Medulla oblongata (tissue), 1 donor: ENCODE measurements at regions not wholly inside any gene's neighbourhood (a gene's known extent, or its start where the extent isn't known, plus 50 kb on each side); places are given as distances from the start of the nearest gene placed in this dataset.
"Not testable (repeated sequence)": the region's sequence is repeated elsewhere in the genome, so short reads cannot be mapped to it uniquely, and the experiment has no call there.

Experiments used
- DNase-seq: peaks from one replicate; pipeline ENCODE4 v3.0.0-alpha.2; 2015; ENCODE audit errors: extremely low spot score

DNA sequence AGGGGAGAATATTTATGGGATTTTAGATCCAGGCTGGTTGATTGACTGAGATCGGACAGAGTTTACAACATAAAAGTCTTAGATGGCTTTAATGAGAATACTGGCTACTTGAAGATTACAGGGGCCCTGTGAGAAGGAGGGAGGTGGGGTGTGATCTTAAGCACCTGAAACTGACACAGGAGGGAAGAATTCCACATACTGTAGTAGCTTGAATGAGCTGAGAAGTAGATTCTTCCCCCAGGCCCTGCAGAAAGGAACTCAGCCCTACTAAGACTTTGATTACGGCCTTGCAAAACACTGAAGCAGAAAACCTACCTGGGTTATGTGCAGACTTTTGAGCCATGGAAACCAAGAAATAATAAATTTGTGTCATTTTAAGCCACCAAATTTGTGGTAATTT, 1062.9 kb upstream of the GYPC start:
- DNase-seq, result no peak

DNA sequence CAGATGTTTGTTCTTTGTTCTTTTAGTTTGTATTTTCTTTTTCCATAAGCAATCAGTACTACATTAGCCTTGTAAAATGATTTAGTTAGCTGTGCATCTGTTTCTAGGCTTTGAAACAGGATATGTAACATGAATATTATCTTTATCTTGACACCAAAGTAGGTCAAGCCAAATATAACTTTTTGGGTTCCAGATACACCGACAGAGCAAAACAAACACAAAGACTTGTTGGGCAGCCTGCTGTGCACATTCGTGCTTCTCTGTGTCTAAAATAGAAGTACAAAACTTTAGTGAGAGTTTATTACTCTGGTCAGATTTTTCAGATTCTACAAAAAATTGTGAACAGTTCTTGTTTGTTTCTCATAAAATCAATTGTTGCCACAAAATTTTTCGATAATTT, 1059.3 kb upstream of the GYPC start:
- DNase-seq, result no peak

DNA sequence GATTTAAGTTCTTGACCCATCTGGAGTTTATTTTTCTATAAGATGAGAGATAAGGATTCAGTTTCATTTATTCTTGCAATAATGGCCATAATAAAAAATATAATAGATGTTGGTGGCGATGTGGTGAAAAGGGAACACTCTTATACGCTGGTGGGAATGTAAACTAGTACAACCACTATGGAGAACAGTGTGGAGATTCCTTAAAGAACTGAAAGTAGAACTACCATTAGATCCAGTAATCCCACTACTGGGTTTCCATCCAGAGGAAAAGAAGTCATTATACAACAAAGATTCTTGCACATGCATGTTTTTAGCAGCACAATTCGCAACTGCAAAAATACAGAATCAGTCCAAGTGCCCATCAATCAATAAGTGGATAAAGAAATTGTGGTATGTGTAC, 1040.5 kb upstream of the GYPC start:
- no peak for DNase-seq

DNA sequence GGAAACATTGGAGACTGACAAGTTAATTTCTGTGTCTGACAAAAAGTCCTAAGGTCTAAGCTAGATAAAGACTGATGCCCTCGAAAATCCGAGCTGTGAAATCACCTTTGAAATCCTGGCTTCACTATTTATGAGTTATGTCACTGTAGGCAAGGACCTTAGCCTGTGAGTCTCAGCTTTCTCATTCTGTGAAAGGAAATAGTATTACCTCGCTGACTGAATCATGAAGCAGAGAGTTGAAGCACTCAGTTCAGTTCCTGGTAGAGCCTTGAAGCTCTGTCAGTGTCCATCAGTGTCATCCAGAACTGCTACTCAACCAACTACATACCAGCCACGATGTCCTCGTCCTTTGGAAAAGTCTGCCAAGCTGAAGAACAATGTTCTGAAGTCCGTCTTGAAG, 1025.6 kb upstream of the GYPC start:
- no peak for DNase-seq

DNA sequence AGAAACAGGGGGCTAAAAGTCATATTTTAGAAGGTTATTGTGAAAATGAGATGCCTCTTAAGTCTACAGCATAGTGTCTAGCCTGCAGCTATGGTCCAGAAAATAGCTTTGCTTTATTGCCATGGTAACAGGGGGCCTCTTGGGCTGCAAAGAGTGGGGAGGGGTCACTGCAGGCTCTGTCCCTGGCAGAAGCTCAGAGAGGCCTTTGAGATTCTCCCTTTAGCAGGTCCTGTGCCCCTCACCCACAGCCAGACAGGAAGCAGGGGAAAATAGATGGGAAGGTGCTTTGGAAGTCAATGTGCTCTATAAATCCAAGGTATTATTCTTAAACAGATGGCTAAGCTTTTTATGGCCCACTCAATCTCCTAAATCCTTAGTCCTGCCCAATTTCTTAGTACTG, 1021.3 kb upstream of the GYPC start:
- no peak for DNase-seq

DNA sequence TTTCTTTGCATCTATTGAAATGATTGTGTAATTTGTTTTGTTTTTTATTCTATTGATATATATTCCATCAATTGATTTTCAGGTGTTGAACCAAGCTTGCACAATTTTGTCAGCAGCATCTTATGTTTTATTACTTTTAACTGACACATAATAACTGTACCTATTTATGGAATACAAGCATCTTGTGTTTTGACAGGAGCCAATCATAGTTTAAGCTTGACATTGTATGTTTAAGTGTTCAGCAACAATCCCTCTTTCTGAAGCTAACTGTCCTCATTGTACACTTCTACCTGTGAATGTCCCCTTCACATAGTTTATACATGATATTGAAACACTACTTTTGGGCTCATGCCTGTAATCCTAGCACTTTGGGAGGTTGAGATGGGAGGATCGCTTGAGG, 1017.6 kb upstream of the GYPC start:
- no peak for DNase-seq

DNA sequence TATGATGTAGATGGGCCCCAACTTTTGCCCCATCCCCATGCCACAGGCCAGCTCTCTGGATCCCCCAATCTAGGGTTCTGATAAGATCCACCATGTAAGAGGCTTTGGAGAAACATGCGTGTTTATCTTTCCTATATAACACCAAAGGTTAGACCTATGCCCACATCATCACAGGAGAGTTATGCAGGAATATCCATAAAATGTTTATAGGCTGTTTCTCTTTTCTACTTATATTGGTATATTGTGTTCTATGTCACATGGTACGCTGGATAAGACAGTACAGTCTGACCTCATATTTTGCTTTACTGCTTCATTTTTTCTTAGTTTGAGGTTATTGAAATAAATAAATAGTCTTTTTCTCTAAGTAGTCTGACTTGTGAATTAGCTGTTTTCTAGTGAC, 1013.9 kb upstream of the GYPC start:
- DNase-seq, result no peak

DNA sequence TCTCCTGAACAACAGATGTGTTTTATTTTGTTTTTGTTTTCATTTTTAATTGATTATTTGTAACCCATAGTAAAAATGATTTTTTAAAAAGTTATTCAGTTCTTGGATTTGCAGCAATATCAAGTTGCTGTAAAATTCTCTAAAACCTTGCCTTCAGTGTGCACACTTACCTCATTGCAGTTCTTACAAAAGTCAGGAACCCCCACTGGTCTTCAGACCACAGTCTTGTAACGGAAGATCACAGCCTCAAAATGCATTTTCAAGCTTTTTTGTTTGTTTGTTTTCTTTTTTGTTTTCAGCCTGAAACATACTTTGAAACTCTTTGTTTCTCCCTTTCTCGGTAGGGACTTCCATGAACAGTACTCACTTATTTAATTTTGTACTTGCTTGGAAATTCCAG, 1012.8 kb upstream of the GYPC start:
- DNase-seq, result no peak

DNA sequence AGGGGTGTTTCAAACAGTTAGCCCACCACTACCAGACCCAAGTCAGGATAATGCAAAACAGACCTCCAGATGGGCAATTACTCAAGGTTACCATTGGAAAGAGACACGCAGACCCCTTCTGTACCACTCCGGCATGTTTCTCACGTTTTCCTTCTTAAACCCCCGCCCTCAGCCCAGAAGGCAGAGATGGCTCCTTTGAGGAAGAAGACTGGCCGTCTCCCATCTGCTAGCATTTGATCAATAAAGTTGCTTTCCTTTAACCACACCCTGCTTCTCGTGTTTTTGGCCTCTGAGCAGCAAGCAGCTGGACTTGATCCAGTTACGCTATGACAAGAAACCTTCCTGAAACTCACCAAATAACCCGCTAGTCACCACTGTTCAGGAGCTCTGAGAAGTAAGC, 1012.4 kb upstream of the GYPC start:
- no peak for DNase-seq

DNA sequence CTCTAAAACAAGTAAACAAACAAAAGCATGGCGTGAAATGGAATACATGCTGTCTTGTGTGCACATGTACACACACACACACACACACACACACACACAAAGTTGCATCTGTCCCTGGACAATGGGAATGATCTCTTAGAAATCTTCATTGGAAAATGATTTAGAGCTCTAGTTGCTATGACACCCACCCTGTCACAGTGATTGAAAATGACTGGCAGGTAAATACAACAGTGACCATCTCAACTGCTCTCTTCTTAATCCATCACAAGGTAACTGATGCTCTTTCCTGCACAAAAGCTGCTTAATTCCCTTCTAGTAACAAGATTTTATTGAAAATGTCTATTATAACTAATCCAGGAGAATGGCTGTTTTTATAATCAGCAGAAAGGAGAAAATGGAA, 1011.7 kb upstream of the GYPC start:
- no peak for DNase-seq

DNA sequence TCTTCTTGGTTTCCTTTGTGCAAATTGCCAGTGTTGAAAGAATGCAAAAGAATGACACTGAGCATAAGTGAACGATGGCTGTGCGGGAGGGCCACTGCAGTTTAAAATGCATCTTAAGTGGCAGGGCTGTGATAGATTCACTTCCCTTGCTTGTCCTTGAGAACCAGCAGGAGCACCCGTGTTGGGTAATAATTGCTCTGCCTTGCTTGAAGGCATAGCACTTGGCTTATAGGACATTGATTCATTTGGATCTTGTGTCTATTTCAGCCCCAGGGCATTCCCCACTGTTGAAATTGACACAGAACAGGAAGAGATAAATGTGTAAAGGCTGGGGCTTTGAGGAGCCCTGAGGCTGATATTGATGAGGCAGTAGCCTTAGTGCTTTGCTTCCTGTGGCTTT, 1003.7 kb upstream of the GYPC start:
- no peak for DNase-seq

DNA sequence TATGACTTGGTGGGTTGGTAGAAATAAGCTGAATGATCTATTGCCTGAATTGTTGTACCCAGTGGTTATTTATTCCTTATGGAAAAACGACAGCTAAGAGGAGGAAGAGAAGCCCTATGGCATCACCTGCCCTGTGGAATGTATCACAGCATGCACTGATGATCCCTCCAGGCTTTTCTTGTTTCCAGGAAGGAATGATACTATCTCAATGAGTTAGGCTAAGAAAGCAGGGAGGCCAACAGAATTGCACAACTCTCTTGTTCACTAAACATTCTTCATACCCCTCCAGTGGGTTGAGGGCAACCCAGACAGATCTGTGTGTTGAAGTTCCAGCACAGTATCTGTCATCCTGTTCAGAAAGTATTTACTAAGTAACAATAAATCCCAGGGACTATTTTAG, 1001.7 kb upstream of the GYPC start:
- no peak for DNase-seq

DNA sequence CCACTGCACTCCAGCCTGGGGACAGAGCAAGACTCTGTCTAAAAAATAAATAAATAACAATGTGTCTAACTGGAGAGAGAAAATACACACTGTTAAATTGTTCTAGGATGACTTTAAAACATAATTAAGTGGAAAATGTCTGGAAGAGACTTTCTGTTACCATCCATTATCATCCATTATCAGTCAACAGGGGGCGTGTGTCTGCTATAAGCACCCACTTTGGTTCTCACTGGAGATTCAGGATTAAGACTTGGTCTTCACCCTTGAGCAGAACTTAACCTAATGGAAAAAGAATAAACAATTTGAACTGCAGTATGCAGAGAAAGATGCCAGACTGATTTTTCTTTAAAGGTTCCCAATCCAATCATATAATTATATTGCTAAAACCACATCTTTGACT, 999.8 kb upstream of the GYPC start:
- no peak for DNase-seq

DNA sequence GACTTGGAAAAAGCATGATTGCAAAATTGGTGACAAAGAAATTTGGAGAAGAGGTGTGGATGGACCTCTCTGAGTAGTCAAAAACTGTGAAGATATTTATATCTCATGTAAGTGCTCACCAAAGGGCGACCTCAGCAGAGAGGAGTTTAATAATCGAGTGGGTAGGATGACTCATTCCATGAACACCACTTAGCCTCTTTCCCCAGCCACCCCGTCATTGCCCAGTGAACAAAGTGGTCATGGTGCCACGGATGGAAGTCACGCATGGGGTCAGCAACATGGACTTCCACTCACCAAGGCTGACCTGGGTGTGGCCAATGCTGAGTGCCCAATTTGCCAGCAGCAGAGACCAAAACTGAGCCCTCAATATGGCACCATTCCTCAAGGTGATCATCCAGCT, 997.4 kb upstream of the GYPC start:
- DNase-seq, result no peak

DNA sequence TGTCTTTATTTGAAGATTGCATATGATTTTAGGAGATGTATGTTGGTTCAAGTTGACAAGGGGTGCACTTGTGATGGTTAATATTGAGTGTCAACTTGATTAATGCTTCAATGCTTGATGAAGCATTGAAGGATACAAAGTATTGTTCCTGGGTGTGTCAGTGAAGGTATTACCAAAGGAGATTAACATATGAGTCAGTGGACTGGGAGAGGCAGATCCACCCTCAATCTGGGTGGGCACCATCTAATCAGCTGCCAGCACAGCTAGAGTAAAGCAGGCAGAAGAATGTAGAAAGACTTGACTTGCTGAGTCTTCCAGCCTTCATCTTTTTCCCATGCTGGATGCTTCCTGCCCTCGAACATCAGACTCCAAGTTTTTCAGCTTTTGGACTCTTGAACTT, 995.6 kb upstream of the GYPC start:
- DNase-seq, result not testable (repeated sequence)

DNA sequence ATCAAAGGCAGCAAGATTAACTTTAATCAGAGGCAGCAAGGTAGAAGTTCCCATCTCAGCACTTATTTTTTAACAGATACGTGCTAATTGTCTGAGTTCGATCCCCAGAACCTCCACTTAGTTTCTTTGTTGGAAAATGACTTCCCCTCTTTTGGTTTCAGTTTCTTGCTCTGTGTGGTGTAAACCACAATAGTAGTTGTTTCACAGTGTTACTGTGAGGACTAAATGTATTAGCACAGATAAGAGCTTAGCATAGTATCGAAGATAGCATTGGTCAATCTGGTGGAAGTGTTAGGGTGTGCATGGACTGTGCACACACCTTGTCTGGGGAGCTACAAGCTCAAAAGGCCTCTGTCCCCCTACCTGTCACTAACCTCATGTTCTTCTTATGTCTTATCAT, 988.3 kb upstream of the GYPC start:
- no peak for DNase-seq

DNA sequence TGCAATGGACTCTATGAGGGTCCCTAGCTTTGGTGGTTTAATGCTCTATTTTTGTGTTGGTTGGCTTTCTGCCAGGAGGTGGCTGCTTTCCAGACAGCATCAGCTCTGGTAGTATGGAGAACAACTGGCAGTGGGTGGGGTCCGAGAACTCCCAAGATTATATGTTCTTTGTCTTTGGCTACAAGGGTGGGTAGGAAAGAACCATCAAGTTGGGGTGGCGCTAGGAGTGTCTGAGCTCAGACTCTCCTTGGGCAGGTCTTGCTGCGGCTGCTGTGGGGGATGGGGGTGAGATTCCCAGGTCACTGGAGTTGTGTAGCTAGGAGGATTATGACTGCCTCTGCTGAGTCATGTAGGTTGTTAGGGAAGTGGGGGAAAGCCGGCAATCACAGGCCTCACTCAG, 976.1 kb upstream of the GYPC start:
- no peak for DNase-seq

DNA sequence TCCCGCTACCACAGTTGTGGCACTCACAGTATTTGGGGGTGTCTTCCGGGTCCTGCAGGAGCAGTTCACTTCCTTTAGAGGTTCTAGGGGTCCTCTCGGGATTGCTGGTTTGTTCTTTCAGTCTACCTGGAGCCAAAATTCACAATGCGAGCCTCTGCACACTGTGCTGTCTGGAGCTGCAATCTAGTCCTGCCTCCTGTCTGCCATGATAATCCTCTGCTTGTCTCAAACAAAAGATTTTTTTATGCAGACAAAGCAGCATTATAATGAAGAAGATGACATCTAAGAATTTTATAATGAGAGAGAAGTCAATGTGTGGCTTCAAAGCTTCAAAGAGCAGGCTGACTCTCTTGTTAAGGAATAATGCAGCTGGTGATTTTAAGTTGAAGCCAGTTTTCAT, 975.1 kb upstream of the GYPC start:
- DNase-seq, result peak; percentile 16

DNA sequence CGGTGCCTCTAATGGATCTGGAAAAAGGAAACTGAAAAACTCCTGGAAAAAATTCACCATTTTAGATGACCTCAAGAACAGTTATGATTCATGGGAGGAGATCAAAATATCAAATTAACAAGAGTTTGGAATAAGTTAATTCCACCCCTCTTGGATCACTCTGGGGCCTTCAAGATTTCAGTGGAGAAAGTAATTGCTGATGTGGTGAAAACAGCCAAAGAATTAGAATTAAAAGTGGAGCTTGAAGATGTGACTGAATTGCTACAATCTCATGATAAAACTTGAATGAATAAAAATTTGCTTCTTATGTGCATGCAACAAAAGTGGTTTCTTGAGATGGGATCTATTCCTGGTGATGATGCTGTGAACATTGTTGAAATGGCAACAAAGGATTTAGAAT, 974.4 kb upstream of the GYPC start:
- peak; percentile 1 for DNase-seq

DNA sequence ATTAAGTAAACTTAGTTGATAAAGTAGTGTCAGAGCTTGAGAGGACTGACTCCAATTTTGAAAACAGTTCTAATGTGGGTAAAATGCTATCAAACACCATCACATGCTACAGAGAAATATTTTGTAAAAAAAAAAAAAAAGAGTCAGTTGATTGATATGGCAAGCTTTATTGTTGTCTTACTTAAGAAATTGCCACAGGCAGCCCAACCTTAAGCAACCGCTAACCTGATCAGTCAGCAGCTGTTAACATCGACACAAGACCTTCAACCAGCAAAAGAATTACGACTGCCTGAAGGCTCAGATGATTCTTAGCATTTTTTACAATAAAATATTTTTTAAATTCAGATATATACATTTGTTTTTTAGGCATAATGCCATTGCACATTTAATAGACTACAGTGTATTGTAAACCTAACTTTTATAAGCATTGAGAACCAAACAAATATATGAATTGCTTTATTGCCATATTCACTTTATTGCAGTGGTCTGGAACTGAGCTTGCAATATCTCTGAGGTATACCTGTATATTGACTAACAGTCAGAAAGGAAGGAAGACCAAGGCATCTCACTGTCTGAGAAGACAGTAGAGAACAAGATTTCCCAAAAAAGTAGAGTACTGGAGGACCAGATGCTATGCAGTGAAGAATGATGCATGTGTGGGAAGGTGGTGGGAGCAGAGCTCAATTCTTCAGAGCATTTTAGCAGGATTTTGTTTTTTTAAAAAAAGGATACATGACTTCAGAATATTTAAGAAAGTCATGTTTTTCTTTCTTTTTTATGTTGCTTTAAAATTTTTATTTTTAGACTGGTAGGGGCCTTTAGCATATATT, 973.8 kb upstream of the GYPC start:
- DNase-seq, result peak; percentile 1

DNA sequence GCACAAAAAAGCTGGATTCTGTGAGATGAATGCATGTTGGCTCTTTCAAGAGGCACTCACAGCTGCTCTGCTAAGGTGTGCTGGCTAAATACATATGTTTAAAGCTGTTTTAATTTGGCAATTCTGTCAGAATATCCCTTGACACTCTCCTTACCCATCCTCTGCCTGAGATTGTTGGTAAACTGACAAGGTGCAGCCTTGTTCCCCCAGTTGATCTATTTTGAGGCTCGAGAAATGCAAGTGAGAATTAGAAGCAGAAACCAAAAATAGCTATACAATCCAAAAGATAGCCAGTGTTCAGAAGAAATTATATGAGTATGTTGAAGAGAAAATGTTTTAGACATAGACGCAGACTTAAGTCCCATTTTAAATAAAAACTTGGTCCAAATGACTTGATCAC, 971.7 kb upstream of the GYPC start:
- DNase-seq, result peak; percentile 0

DNA sequence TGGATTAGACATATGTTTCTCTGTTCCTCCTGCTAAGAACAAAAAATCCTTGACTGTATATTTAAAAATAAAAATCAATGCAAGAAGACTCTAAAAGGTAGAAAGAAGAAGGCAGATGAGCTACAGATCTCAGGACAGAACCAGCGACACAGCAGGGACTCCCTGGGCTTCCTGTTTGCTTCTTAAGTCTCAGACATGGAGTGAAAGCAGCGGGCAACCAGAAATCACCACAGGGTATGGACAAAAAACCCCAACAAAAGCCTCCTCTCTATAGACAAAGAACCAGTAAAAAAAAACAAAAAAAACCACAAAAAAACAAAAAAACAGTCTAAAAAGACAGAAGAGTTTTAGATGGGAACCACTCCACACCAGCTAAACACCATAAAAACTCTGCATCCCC, 971.0 kb upstream of the GYPC start:
- peak; percentile 0 for DNase-seq

DNA sequence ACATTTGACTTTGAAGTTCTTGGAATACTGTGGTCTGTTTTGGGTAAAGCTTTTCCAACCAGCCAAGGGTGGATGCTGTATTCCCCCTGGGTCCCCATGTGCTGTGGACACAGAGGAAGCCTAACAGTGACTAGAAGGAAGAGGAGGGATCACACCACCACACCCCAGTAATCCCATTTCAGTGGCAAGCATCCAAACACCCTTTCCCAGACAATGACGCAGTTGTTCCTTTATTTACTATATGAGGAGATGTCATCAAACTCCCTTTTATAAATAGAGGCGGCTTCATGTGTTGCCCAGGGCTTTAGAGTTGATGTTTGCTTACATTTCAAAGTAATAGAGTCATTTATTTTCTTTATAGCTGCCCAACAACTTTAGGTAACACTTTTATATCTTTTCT, 959.4 kb upstream of the GYPC start:
- no peak for DNase-seq

DNA sequence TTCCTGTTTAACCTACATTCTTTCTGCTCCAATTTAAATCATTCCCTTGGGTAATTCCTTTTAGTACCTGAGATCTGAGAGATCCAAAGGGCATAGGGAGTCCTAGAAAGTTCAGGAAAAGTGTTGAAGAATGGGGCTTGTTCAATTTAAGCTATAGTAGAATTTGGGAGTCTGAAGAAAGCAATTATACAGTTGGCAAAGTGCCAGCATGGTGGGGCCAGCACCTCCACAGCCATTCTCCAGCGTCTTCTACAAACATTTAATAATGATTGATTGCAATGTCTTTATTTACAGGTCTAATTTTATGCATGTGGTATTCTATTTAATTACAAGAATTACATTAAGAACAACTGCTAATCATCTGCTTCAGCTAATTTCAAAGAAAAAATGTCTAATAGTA, 957.7 kb upstream of the GYPC start:
- peak; percentile 0 for DNase-seq
